ENCODE measurements at regions not wholly inside any gene's neighbourhood (a gene's known extent, or its start where the extent isn't known, plus 50 kb on each side); places are given as distances from the start of the nearest gene placed in this dataset.

DNA sequence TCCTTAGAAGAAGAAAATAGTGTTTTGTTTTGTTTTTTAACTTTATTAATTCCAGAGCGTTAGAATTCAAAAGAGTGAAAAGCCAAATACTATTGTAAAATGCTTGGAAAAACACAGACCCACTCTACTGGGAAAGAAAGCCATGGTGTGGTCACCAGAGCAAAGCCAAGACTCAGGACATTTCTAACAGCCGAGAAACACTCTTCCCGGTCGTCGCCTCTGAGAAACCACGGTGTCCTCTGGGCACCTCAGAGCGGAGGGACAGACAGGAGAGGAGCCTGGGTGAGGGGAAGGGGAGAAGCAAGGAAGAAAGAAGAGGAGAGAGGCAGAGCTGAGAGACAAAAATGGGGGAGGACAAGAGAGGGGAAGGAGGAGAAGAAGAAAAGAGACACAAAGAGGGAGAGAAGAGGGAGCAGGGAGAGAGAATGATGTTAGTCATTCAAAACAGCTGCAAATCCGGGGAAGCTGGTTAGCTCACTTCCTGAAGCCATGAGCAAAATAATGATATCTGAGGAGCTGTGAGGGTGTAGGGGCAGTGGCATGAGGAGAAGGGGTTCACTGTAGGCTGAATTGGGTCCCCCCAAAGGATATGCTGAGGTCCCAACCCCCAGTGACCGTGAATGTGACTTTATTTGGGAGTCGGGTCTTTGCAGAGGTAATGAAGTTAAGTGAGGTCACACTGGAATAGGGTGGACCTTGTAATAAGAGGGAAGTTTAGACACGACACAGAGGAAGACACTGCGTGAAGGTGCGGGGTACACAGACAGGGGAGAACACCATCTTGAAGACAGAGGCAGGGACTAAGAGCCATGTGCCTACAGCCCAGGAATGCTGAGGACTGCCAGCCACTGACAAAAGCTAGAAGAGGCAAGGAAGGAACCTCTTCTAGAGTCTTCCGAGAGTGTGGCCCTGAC lies 58.2 kb upstream of the DMRTB1 start:
- DNase-seq: no peak

DNA sequence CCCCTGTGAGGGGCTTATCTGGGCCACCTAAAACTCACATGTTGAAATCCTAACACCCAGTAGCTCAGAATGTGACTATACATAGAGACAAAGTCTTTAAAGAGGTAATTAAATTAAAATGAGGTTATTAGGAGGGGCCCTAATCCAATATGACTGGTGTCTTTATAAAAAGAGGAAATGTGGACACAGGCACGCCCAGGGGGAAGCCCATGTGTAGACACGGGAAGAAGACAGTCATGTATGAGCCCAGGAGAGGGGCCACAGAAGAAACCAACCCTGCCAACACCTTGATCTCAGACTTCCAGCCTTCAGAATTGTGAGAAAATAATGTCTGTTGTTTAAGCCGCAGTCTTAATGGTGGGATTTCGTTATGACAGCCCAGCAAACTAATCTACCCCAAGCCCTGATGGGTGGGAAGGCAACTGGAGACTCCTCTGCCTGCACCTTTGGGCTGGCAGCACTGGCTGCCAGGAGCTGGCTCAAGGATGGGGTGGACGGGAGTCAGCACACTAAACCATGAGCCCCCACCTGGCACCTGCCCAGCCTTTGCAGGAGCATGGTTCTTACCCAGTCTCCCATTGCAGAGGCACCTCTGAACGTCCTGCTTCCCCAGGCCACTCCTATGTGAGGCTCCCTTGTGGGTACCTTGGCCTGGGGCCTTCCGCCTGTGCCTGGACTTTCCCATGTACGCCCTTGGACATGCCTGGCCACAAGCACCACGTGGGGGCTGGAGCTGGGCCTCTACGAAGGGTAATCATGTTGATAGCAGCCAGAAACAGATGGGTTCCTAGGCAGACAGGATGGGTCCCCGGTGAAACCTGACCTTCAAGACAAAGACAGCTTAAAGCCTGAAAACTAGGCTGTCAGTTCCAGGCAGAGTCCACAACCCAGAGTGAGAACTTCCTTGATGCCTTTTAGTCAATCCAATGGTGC lies 57.1 kb upstream of the DMRTB1 start:
- no peak for DNase-seq

DNA sequence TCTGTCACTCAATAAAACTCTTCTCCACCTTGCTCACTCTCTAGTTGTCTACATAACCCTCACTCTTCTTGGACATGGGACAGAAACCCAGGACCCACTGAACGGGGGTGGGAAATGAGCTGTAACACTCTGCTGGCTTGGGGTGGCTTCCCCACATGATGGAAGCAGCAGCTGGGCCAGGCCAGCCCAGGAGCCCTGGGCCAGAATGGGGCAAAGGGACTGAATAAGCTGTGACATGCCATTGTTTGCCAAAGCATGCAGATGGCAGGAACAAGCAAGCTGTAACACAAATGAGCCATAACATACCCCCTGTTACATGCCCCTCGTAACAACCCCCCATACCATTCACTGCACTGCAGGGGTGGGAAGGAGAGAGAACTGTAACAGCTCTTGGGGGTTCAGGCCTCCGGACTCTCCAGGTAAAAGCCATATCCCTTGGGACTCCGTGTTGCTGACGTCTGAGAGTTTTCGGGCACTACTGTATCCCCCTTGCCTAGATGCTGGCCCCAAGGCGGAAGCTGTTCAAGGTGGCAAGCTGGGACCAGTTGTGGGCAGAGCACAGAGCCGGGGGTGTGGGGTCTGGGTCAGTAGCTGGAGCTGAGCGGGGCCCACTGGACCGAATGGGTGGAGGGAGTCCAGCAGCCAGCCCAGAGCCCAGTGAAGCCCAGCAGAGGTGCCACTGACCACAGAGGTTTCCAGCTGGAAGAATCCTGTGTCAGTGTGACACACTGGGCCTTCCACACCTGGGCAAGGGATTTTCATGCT lies 56.1 kb upstream of the DMRTB1 start:
- no peak for DNase-seq

DNA sequence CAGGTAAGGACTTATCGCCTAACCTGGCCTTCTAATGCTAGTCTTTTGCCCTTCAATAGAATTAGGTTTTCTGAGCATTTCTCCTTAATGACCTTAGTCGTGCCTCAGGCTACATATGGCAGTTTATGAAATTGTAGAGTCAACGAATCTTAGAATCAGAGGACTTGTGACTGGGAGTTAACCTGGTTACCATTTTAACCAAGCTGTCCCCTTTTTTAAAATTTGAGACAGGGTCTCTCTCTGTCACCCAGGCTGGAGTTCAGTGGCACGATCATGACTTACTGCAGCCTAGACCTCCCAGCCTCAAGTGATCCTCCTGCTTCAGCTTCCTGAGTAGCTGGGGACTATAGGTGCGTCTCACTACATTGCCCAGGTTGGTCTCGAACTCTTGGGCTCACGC lies 53.5 kb upstream of the DMRTB1 start:
- no peak for DNase-seq

DNA sequence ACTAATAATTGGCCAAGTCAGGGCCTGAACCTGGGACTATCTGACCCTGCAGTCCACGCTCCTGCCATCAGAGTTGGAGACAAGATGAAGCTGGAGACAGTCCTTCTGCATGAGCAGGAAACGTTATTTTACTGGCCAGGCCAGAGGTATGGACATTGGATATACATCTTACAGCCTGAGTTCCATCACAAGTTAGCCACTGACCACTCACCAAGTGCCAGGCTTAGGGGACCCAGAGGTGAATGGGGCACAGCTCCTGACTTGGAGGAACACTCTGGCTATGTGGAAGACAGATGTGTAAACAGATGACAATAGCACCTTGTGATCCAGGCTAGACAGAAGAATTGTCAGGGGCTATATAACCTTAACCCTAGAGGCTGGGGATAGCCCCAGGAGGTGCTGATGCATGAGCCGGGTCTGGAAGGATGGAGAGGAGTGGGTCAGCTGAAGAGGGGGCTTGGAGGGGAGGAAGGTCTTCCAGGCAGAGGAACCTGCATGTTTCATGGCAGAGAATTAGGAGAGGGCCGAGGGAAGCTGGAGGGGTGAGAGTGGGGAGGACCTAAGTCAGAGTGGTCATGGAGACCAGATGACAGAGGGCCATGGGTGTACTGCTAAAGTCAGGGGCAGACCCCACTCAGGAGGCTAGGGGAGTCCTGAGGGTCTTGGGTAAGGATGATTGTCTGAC lies 52.5 kb upstream of the DMRTB1 start:
- DNase-seq: no peak

DNA sequence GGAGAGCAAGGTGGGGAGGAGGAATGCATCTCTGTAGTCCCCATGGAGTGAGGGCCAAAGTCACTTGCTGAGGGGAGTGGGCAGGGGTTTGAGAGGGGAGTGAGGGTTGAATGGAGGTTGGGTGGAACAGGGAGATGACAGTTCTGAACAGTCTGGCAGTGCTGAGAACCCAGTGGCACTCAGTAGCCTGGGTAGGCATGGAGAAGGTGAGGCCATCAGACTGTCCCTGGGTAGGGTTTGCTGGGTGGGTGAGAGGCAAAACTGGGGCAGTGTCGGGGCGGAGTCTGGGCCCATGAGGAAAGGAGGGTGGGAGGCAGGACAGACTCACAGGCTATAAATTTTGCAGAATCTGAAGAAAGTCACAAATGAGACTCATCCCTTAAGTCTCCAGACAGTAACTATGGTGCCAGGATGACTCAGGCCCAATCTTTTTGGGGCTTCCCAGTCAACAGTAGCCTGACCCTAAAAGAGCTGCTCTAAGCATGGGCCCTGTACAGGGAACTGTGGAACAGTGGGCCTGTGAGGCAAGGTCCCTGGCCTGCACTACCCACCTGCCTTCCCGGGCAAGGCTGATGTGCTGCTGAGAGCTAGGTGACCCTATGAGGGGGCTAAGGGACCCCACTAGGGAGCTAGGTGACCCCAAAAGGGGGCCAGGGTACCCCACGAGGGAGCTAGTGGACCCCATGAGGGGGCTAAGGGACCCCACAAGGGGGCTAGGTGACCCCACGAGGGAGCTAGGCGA lies 51.0 kb upstream of the DMRTB1 start:
- DNase-seq: no peak

DNA sequence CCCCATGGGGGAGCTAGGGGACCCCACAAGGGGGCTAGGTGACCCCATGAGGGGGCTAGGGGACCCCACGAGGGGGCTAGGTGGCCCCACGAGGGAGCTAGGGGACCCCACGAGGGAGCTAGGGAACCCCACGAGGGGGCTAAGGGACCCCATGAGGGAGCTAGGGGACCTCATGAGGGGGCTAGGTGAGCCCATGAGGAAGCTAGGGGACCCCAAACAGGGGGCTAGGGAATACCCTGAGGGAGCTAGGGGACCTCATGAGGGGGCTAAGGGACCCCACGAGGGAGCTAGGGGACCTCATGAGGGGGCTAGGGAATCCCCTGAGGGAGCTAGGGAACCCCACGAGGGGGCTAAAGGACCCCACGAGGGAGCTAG lies 50.5 kb upstream of the DMRTB1 start:
- no peak for DNase-seq

DNA sequence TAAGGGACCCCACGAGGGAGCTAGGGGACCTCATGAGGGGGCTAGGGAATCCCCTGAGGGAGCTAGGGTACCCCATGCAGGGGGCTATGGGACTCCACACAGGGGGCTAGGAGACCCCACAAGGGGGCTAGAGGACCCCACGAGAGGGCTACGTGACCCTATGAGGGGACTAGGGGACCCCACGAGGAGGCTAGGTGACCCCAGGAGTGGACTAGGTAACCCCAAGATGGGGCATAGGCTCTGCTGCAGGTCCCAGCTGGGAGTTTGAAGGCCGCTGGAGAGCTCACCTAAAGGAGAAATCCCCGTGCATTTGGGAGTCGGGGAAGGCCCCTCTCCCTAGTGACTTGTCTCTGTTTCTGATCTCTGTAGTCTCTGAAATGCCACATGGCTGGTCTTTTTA lies 50.0 kb upstream of the DMRTB1 start:
- DNase-seq: no peak

Data from NCI-H345 (cell line).